Activated CD4-positive, alpha-beta T cell treated with anti-CD3 and anti-CD28 coated beads for 1 hour (primary cell): ENCODE measurements at regions not wholly inside any gene's neighbourhood (a gene's known extent, or its start where the extent isn't known, plus 50 kb on each side); places are given as distances from the start of the nearest gene placed in this dataset.

Experiments
- DNase-seq: peaks from one replicate; pipeline ENCODE4 v3.0.0-alpha.2; 2020

GRCh38 chr3:193754719-193755118 lies 161.7 kb downstream of the OPA1 start:
- no peak for DNase-seq

GRCh38 chr3:193756536-193756935 lies 163.5 kb downstream of the OPA1 start:
- no peak for DNase-seq

GRCh38 chr3:193757457-193757856 lies 164.4 kb downstream of the OPA1 start:
- DNase-seq, result no peak

- no peak for DNase-seq
Measured at GRCh38 chr3:193761969-193762368, 169.0 kb downstream of the OPA1 start.

GRCh38 chr3:193762657-193763056 lies 169.6 kb downstream of the OPA1 start:
- DNase-seq, result no peak

- DNase-seq, result no peak
Measured at GRCh38 chr3:193764959-193765358, 172.0 kb downstream of the OPA1 start.

GRCh38 chr3:193767353-193768069 lies 174.5 kb downstream of the OPA1 start:
- DNase-seq, result no peak

GRCh38 chr3:193768070-193768394 lies 175.0 kb downstream of the OPA1 start:
- no peak for DNase-seq

- DNase-seq, result no peak
Measured at GRCh38 chr3:193769437-193769836, 176.4 kb downstream of the OPA1 start.

GRCh38 chr3:193771011-193771652 lies 178.1 kb downstream of the OPA1 start:
- DNase-seq, result no peak

- DNase-seq, result no peak
Measured at GRCh38 chr3:193771653-193772421, 178.8 kb downstream of the OPA1 start.

GRCh38 chr3:193772422-193772763 lies 179.4 kb downstream of the OPA1 start:
- DNase-seq, result no peak

- DNase-seq, result no peak
Measured at GRCh38 chr3:193773266-193774220, 180.5 kb downstream of the OPA1 start.

GRCh38 chr3:193774272-193774915 lies 181.4 kb downstream of the OPA1 start:
- no peak for DNase-seq

GRCh38 chr3:193774916-193775285 lies 181.9 kb downstream of the OPA1 start:
- no peak for DNase-seq

GRCh38 chr3:193775421-193776077 lies 182.5 kb downstream of the OPA1 start:
- no peak for DNase-seq

GRCh38 chr3:193776626-193777358 lies 183.8 kb downstream of the OPA1 start:
- DNase-seq, result no peak

- DNase-seq, result no peak
Measured at GRCh38 chr3:193777524-193777923, 184.5 kb downstream of the OPA1 start.

- no peak for DNase-seq
Measured at GRCh38 chr3:193778676-193779075, 185.7 kb downstream of the OPA1 start.

GRCh38 chr3:193779933-193780332 lies 186.9 kb downstream of the OPA1 start:
- DNase-seq, result no peak

GRCh38 chr3:193780397-193780796 lies 187.4 kb downstream of the OPA1 start:
- DNase-seq, result no peak
